Activated CD8-positive, alpha-beta memory T cell treated with anti-CD3 and anti-CD28 coated beads for 36 hours (primary cell): ENCODE measurements at regions not wholly inside any gene's neighbourhood (a gene's known extent, or its start where the extent isn't known, plus 50 kb on each side); places are given as distances from the start of the nearest gene placed in this dataset.

Experiments used
- CTCF ChIA-PET: fragments of 350-600 bp; sonication (Branson Sonifier 250); formaldehyde crosslinking; loops from one replicate; lab custom pipeline; 2021; ENCODE audit warnings: antibody characterized with exemption; lab: Charles Lee
- POLR2A ChIA-PET: fragments of 350-600 bp; sonication (Branson Sonifier 250); formaldehyde crosslinking; loops from one replicate; lab custom pipeline; 2021; ENCODE audit warnings: antibody characterized with exemption; lab: Charles Lee

GRCh38 chrX:39577985-39578869 is 519.5 kb downstream of the BCOR start:
- ChIA-PET CTCF (no interaction called here), POLR2A (no interaction called here)

- POLR2A ChIA-PET: no interaction called here
- CTCF ChIA-PET: no interaction called here
Measured at GRCh38 chrX:39580043-39580442, 517.7 kb downstream of the BCOR start.

GRCh38 chrX:39581411-39581810 is 516.3 kb downstream of the BCOR start:
- ChIA-PET CTCF (no interaction called here), POLR2A (no interaction called here)

- POLR2A ChIA-PET: no interaction called here
- CTCF ChIA-PET: no interaction called here
Measured at GRCh38 chrX:39582091-39582490, 515.7 kb downstream of the BCOR start.

GRCh38 chrX:39582976-39583375 is 514.8 kb downstream of the BCOR start:
- ChIA-PET CTCF (no interaction called here), POLR2A (no interaction called here)

GRCh38 chrX:39585808-39586207 is 511.9 kb downstream of the BCOR start:
- POLR2A ChIA-PET: no interaction called here
- CTCF ChIA-PET: no interaction called here

- CTCF ChIA-PET: no interaction called here
- POLR2A ChIA-PET: no interaction called here
Measured at GRCh38 chrX:39586359-39586758, 511.4 kb downstream of the BCOR start.

- POLR2A ChIA-PET: no interaction called here
- CTCF ChIA-PET: interaction anchor here (0.7 kb wide), 1 partner anchor 150 kb away, joined by 4 read pairs; no protein-coding TSS in a partner anchor
Measured at GRCh38 chrX:39591099-39591498, 506.7 kb downstream of the BCOR start.

GRCh38 chrX:39592776-39593175 is 505.0 kb downstream of the BCOR start:
- ChIA-PET POLR2A (no interaction called here), CTCF (no interaction called here)

- POLR2A ChIA-PET: no interaction called here
- CTCF ChIA-PET: no interaction called here
Measured at GRCh38 chrX:39595977-39596376, 501.8 kb downstream of the BCOR start.

- POLR2A ChIA-PET: no interaction called here
- CTCF ChIA-PET: no interaction called here
Measured at GRCh38 chrX:39596437-39596836, 501.3 kb downstream of the BCOR start.

GRCh38 chrX:39599339-39599738 is 498.4 kb downstream of the BCOR start:
- ChIA-PET CTCF (no interaction called here), POLR2A (no interaction called here)

- ChIA-PET CTCF (no interaction called here), POLR2A (no interaction called here)
Measured at GRCh38 chrX:39600222-39600621, 497.5 kb downstream of the BCOR start.

- ChIA-PET POLR2A (no interaction called here), CTCF (no interaction called here)
Measured at GRCh38 chrX:39601231-39602177, 496.3 kb downstream of the BCOR start.

GRCh38 chrX:39602195-39602594 is 495.6 kb downstream of the BCOR start:
- ChIA-PET POLR2A (no interaction called here), CTCF (no interaction called here)

- CTCF ChIA-PET: no interaction called here
- POLR2A ChIA-PET: no interaction called here
Measured at GRCh38 chrX:39603230-39603629, 494.5 kb downstream of the BCOR start.

GRCh38 chrX:39605183-39605582 is 492.6 kb downstream of the BCOR start:
- POLR2A ChIA-PET: no interaction called here
- CTCF ChIA-PET: no interaction called here

- CTCF ChIA-PET: no interaction called here
Measured at GRCh38 chrX:39605866-39606265, 491.9 kb downstream of the BCOR start.

GRCh38 chrX:39609941-39610340 is 487.8 kb downstream of the BCOR start:
- CTCF ChIA-PET: no interaction called here
- POLR2A ChIA-PET: no interaction called here

More at GRCh38 chrX:39605866-39606265, 491.9 kb downstream of the BCOR start:
- POLR2A ChIA-PET: no interaction called here

- CTCF ChIA-PET: no interaction called here
- POLR2A ChIA-PET: no interaction called here
Measured at GRCh38 chrX:39611468-39611867, 486.3 kb downstream of the BCOR start.
